Fibroblast of lung (primary cell): ENCODE measurements at regions not wholly inside any gene's neighbourhood (a gene's known extent, or its start where the extent isn't known, plus 50 kb on each side); places are given as distances from the start of the nearest gene placed in this dataset.

Experiments
- DNase-seq, 2 donors: peaks; one replicate each; pipeline versions ENCODE4 v3.0.0 to v3.0.0-alpha.2; 2010; ENCODE audit warnings: low read depth in 2 of 2
- H2AFZ ChIP-seq: 2 replicates; pipeline ENCODE4 v1.5.1; 2012; ENCODE audit warnings: low read length, control low read depth, inconsistent platforms
- H3K27ac ChIP-seq: 2 replicates; pipeline ENCODE4 v1.5.1; 2011; ENCODE audit warnings: low read length, control low read depth; ENCODE audit not compliant: insufficient read depth
- H3K27me3 ChIP-seq: 2 replicates; pipeline ENCODE4 v1.5.1; 2011; ENCODE audit warnings: mild to moderate bottlenecking, low read length; ENCODE audit not compliant: control insufficient read depth, insufficient read depth
- H3K36me3 ChIP-seq: 2 replicates; pipeline ENCODE4 v1.5.1; 2011; ENCODE audit warnings: low read length; ENCODE audit not compliant: control insufficient read depth, insufficient read depth
- H3K4me1 ChIP-seq: 2 replicates; pipeline ENCODE4 v1.5.1; 2011; ENCODE audit warnings: low read length; ENCODE audit not compliant: control insufficient read depth, insufficient read depth; ENCODE audit errors: extremely low read depth
- H3K4me2 ChIP-seq: 2 replicates; pipeline ENCODE4 v1.5.1; 2011; ENCODE audit warnings: low read length, control low read depth; ENCODE audit not compliant: insufficient read depth; ENCODE audit errors: extremely low read depth
- H3K4me3 ChIP-seq, 4 experiments: fragments of 200-600 bp in 1 of 4; sonication (generic) in 1 of 4; replicated peaks in 1 of 4; 2 replicates each; pipeline ENCODE4 v1.5.1; 2011 to 2016; ENCODE audit warnings: low read length in 4 of 4, low read depth in 3 of 4, mild to moderate bottlenecking in 3 of 4, control low read depth in 2 of 4, inconsistent platforms in 1 of 4, mixed read lengths in 1 of 4; ENCODE audit not compliant: insufficient read depth in 1 of 4; ENCODE audit errors: control extremely low read depth in 1 of 4
- H3K79me2 ChIP-seq: 2 replicates; pipeline ENCODE4 v1.5.1; 2012; ENCODE audit warnings: mild to moderate bottlenecking, low read length, inconsistent platforms; ENCODE audit not compliant: control insufficient read depth, insufficient read depth
- H3K9ac ChIP-seq: 2 replicates; pipeline ENCODE4 v1.5.1; 2011; ENCODE audit warnings: mild to moderate bottlenecking, low read length, control low read depth; ENCODE audit not compliant: insufficient read depth
- H3K9me3 ChIP-seq: 2 replicates; pipeline ENCODE4 v1.5.1; 2012; ENCODE audit warnings: low read depth, low read length; ENCODE audit not compliant: control insufficient read depth, insufficient read depth
- H4K20me1 ChIP-seq: 2 replicates; pipeline ENCODE4 v1.5.1; 2011; ENCODE audit warnings: low read length; ENCODE audit not compliant: control insufficient read depth, insufficient read depth; ENCODE audit errors: extremely low read depth
- EZH2 ChIP-seq: IDR thresholded peaks from 2 replicates; pipeline ENCODE4 v1.5.1; 2012; ENCODE audit warnings: low read length, control low read depth, mild to moderate bottlenecking; ENCODE audit errors: missing control alignments
- TF ChIP-seq, protein P1 (sequence below), 2 donors: IDR thresholded peaks in 1 of 2; conservative IDR thresholded peaks in 1 of 2; 1 replicate in 1 of 2; 2 replicates in 1 of 2; pipeline ENCODE4 v1.5.1; 2011 to 2012; ENCODE audit warnings: low read length in 2 of 2, control low read depth in 1 of 2, inconsistent platforms in 1 of 2, low read depth in 1 of 2, mild to moderate bottlenecking in 1 of 2

DNA sequence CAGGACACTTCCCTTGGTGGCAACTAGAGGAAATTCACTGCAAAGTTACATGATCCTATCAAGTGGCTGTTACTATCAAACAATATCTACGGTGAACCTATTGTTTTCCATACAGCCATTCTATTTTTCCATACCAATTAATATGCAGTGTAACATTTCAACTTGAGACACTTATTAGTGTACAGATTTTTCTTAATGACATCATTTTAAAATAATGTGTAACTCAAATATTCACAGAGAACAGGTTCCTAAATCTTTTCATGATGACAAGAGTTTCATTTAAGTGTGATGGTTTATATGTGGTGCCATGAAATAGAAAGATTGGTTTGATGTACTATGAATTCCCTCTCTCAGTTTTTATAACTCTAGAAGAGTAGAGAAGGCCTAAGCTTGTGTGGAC is 291.2 kb upstream of the SOX5 start:
- Histone ChIP-seq H3K27me3 (no peaks in the 10 kb centered on the region), H3K36me3 (no peaks in the 10 kb centered on the region), H3K4me1 (no peaks in the 10 kb centered on the region), H3K9ac (no peak overlapping the region), H2AFZ (no peak overlapping the region), H3K4me3 (no peak overlapping the region), H4K20me1 (no peaks in the 10 kb centered on the region), H3K9me3 (no peaks in the 10 kb centered on the region), H3K27ac (no peak overlapping the region), H3K79me2 (no peaks in the 10 kb centered on the region), H3K4me2 (no peak overlapping the region)
- no peak for TF ChIP-seq EZH2
- TF ChIP-seq, protein P1, sequence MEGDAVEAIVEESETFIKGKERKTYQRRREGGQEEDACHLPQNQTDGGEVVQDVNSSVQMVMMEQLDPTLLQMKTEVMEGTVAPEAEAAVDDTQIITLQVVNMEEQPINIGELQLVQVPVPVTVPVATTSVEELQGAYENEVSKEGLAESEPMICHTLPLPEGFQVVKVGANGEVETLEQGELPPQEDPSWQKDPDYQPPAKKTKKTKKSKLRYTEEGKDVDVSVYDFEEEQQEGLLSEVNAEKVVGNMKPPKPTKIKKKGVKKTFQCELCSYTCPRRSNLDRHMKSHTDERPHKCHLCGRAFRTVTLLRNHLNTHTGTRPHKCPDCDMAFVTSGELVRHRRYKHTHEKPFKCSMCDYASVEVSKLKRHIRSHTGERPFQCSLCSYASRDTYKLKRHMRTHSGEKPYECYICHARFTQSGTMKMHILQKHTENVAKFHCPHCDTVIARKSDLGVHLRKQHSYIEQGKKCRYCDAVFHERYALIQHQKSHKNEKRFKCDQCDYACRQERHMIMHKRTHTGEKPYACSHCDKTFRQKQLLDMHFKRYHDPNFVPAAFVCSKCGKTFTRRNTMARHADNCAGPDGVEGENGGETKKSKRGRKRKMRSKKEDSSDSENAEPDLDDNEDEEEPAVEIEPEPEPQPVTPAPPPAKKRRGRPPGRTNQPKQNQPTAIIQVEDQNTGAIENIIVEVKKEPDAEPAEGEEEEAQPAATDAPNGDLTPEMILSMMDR (conservative IDR thresholded peaks at IDR 0.05 in 1 of 2, IDR thresholded peaks at IDR 0.05 in 1 of 2; ENCODE audit: low read depth in 1 of 2, low read length in 2 of 2) = no peak
- no peak for DNase-seq

DNA sequence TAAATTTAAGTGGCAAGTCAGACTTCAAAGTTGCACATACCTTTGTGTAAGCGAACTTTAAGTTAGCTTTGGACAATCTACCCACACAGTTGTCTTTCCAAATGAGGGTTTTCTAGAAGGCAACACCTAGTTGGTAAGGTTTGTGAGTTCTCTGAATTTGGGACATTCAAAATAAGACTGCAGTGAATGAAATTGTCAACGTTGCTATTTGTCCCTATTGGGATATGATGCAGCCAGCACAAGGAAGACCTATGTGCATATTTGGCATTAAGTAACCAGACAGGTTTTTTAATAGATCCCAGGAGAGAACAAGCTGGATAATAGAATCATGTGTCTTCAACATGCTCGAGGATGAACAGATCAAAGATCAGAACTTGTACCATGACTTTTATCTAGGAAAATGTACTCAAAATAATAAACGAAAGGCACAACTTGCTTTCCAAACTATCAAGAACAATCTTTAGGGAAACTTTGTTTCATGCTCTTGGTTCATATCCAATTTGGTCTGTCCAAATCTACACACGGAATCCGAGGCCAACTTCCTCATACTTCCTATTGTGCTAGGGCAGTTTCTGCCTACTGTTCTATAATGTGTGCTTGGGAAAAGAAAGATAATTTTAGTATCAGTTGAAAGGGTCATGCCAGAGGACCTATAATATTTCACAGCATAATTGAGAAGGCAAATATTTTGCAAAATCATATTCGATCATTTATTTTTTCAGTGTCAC is 284.2 kb upstream of the SOX5 start:
- Histone ChIP-seq H3K9ac (no peak overlapping the region), H2AFZ (no peak overlapping the region), H3K9me3 (no peaks in the 10 kb centered on the region), H4K20me1 (no peaks in the 10 kb centered on the region), H3K4me1 (no peaks in the 10 kb centered on the region), H3K4me2 (no peak overlapping the region), H3K36me3 (no peaks in the 10 kb centered on the region), H3K4me3 (no peak overlapping the region), H3K27me3 (no peaks in the 10 kb centered on the region), H3K27ac (no peak overlapping the region), H3K79me2 (no peaks in the 10 kb centered on the region)
- no peak for DNase-seq
- no peak for TF ChIP-seq EZH2
- TF ChIP-seq, protein P1 (conservative IDR thresholded peaks at IDR 0.05 in 1 of 2, IDR thresholded peaks at IDR 0.05 in 1 of 2; ENCODE audit: low read depth in 1 of 2, low read length in 2 of 2) = no peak

DNA sequence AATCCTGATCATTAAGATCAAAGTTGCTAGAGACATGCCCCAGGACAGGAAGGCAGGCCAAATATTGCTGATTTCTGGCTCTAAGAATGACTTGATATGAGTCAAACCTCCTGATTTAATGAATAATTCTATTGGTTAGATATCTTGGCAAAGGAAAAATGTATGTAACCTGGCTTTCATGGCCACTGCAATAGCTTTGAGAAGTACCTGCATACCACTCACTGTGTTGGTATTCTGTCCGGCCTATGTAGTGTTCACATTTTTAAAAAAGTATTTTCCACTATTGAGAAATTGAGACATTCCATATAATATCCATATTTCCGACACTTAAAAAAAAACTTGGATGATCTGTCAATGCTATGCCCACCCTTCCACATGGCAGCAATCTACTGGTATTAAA is 283.1 kb upstream of the SOX5 start:
- H3K79me2 ChIP-seq = no peaks in the 10 kb centered on the region
- H3K4me1 ChIP-seq = no peaks in the 10 kb centered on the region
- no peak overlapping the region for H3K27ac ChIP-seq

More for the DNA sequence above, 283.1 kb upstream of the SOX5 start:
- Histone ChIP-seq H3K36me3 (no peaks in the 10 kb centered on the region), H2AFZ (no peak overlapping the region), H3K9ac (no peak overlapping the region), H3K27me3 (no peaks in the 10 kb centered on the region), H3K9me3 (no peaks in the 10 kb centered on the region), H3K4me2 (no peak overlapping the region), H3K4me3 (no peak overlapping the region), H4K20me1 (no peaks in the 10 kb centered on the region)
- DNase-seq = no peak
- TF ChIP-seq, protein P1 (conservative IDR thresholded peaks at IDR 0.05 in 1 of 2, IDR thresholded peaks at IDR 0.05 in 1 of 2; ENCODE audit: low read depth in 1 of 2, low read length in 2 of 2) = no peak
- no peak for TF ChIP-seq EZH2
